Choroid plexus epithelial cell (primary cell): ENCODE measurements at regions not wholly inside any gene's neighbourhood (a gene's known extent, or its start where the extent isn't known, plus 50 kb on each side); places are given as distances from the start of the nearest gene placed in this dataset.

Experiments used
- DNase-seq: peaks from one replicate; pipeline ENCODE4 v3.0.0-alpha.2; 2010; ENCODE audit warnings: low read depth
- H3K4me3 ChIP-seq: 2 replicates; pipeline ENCODE4 v1.5.1; 2011; ENCODE audit warnings: low read depth, mild to moderate bottlenecking, control low read depth, low read length, moderate library complexity
- TF ChIP-seq, protein P1 (sequence below): conservative IDR thresholded peaks from 2 replicates; pipeline ENCODE4 v1.5.1; 2011; ENCODE audit warnings: low read depth, mild to moderate bottlenecking, control low read depth, inconsistent platforms, low read length, moderate library complexity

DNA sequence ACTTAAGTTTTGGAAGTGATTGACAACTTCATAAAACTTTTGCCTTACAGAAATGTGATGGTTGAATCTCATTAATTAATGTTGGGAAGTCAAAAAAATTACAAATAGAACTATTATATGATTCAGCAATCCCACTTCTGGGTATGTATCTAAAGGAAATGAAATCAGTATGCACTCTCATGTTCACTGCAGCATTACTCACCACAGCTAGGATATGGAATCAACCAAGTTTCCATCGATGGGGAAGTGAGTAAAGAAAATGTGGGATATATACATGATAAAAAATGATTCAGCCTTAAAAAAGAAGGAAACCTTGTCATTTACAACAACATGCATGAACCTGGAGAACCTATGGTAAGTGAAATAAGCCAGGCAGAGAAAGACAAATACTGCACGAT is 112.4 kb upstream of the WDR75 start:
- no peak overlapping the region for H3K4me3 ChIP-seq
- DNase-seq: peak; percentile 58
- TF ChIP-seq, protein P1, sequence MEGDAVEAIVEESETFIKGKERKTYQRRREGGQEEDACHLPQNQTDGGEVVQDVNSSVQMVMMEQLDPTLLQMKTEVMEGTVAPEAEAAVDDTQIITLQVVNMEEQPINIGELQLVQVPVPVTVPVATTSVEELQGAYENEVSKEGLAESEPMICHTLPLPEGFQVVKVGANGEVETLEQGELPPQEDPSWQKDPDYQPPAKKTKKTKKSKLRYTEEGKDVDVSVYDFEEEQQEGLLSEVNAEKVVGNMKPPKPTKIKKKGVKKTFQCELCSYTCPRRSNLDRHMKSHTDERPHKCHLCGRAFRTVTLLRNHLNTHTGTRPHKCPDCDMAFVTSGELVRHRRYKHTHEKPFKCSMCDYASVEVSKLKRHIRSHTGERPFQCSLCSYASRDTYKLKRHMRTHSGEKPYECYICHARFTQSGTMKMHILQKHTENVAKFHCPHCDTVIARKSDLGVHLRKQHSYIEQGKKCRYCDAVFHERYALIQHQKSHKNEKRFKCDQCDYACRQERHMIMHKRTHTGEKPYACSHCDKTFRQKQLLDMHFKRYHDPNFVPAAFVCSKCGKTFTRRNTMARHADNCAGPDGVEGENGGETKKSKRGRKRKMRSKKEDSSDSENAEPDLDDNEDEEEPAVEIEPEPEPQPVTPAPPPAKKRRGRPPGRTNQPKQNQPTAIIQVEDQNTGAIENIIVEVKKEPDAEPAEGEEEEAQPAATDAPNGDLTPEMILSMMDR: no peak

DNA sequence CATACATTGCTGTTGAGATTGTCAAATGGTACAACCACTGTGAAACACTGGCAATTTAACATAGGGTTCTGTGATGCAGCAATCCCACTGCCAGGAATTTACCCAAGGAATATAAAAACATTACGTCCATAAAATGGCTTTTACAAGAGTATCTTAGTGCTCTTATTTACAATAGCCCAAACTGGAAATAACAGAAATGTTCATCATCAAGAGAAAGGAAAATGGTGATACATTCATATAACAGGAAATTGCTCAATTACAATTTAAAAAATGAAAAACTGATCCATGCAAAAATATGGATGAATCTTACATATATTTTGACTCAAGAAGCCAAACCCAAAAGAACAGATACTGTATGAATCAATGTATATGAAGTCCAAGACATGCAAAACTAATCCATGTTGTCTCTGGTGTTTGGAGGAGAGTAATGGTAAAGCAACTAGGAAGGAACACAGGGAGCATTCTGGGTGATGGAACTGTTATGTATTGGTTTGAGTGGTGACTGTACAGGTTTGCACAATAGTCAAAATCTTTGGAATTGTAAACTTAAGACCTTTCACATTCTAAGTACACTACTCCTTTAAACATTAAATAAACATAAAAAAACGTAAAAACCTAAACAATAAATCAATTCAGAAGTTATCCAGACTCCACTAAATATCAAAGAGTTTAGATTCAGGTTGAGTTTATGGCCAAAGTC is 104.8 kb upstream of the WDR75 start:
- peak; percentile 63 for DNase-seq
- TF ChIP-seq, protein P1: no peak
- no peak overlapping the region for H3K4me3 ChIP-seq

DNA sequence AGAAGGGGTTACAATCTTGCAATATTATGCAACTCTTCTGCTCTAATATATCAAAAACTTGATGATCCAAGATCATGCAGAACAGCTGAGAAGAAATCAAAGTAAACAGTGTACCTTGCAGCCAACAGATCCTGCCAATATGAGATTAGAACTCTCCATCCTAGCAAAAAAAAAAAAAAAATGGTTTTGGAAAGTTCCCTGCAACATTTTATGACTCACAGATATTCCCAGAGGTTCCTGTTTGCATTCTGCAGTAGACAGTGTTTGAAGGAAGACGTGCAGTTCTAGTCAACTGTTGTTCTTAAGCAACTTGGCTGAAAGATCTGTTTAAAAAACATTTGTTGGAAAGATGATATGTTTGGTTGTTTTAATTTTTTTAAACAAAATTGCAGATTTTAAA is 103.6 kb upstream of the WDR75 start:
- TF ChIP-seq, protein P1: no peak
- H3K4me3 ChIP-seq: no peak overlapping the region
- DNase-seq: peak; percentile 84

DNA sequence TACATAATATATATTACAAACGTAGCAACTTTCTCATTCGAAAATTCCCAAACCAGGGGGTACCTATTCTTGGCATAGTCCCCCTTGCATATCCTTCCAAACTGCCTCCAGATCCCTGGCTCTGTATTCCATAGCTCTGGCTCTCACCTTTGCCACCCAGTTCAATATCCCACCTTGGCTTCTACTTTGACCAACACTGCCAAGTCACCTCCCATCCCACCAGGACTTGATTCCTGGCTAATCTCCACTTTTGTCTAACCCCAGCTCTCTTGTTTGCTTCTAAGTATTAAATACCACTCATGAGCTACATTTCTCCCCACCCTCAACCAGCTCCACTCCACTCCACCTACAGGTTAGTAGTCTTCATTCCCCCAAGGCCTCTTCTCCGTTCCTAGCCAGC is 103.2 kb upstream of the WDR75 start:
- TF ChIP-seq, protein P1: no peak
- no peak for DNase-seq
- H3K4me3 ChIP-seq: no peak overlapping the region

DNA sequence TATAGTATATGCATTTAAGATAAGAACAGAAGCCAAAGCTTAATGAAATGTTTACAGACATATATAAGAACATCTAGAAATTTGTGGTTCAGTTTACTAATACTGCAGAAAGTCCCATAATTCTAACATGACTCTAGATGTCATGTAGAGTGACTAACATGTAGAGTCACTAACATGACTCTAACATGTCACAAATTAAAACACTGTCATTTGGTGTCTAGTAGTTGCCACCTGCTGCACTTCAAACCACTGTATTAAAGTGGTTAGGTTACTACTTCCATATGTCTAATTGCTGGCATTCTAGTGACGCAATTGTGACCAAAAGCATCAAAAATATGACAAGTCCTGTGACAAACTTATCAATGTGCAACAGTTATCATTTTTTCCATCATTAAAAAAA is 100.2 kb upstream of the WDR75 start:
- DNase-seq: no peak
- no peak overlapping the region for H3K4me3 ChIP-seq
- TF ChIP-seq, protein P1: no peak

DNA sequence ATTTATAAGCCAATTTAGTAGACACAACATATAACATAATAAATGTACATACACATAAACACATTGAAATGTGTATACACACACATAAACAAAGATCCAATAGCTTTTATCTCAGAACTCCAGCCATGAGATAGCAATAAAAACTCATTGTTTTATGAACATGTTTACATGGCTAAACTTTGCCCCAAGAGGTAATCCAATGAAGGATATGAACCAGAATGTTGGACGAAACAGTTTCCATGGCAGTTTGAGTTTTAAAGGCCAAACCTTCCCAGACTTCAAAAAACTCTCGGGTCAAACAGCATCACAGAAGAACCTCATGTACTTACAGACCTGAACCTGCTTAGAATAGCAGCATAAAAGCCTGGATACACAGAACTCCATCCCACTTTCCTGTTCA is 97.2 kb upstream of the WDR75 start:
- no peak for DNase-seq
- no peak overlapping the region for H3K4me3 ChIP-seq
- TF ChIP-seq, protein P1: no peak

DNA sequence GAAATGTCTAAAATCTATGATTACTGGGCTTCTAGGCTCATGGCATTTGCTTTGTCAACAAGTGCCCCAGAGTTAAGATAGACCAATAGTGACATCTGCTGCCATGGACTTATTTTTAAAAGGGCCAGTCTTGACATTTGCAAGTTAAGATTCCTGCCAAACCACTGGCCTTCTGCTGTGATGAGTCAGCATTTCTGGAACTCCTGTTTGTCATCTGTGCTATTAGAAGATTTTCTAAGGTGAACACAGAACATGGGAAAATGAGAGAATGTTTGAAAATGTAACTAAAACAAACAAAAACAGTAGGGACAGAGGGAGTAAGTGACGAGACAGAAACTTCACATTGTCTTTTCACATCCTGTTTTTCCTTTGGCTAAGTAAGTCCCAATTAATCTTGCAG is 93.7 kb upstream of the WDR75 start:
- H3K4me3 ChIP-seq: no peak overlapping the region
- DNase-seq: peak; percentile 99
- TF ChIP-seq, protein P1: peak; percentile 53
